Endothelial cell of umbilical vein (primary cell): ENCODE measurements at regions not wholly inside any gene's neighbourhood (a gene's known extent, or its start where the extent isn't known, plus 50 kb on each side); places are given as distances from the start of the nearest gene placed in this dataset.

Source experiments
- BruUV-seq: library from RNA; stranded (reverse); fragments of 400-500 nt; replicated peaks from 2 replicates; lab custom pipeline; 2021; lab: Mats Ljungman, UMichigan
- CTCF ChIA-PET: fragments of 300-600, 350-600 bp; sonication (Branson Sonifier 250); formaldehyde crosslinking; loops from one replicate; lab custom pipeline; 2021; ENCODE audit warnings: antibody characterized with exemption, inconsistent platforms; lab: Charles Lee
- POLR2A ChIA-PET: fragments of 300-600, 350-600 bp; sonication (Branson Sonifier 250); formaldehyde crosslinking; loops from one replicate; lab custom pipeline; 2021; ENCODE audit warnings: antibody characterized with exemption, inconsistent platforms; lab: Charles Lee
- DNase-seq: peaks from one replicate; pipeline ENCODE4 v3.0.0-alpha.2; 2011; ENCODE audit warnings: low read depth, low spot score
- FAIRE-seq: peaks from 2 replicates; lab custom pipeline; 2011; peaks lifted over from hg19 to GRCh38; lab: Jason Lieb, UNC
- H2AFZ ChIP-seq: 2 replicates; pipeline ENCODE4 v1.6.0; 2012; ENCODE audit warnings: low read depth, low read length, control low read depth, inconsistent platforms
- H3K27ac ChIP-seq: 2 replicates; pipeline ENCODE4 v1.5.1; 2011; ENCODE audit warnings: low read depth, mild to moderate bottlenecking, control low read depth, low read length, moderate library complexity; ENCODE audit not compliant: insufficient read depth
- H3K27me3 ChIP-seq, 2 experiments: 2 replicates each; pipeline versions ENCODE4 v1.6.0 to v1.6.1; 2011; ENCODE audit warnings: low read length in 2 of 2, mixed read lengths in 1 of 2; ENCODE audit not compliant: control insufficient read depth in 2 of 2, insufficient read depth in 2 of 2
- H3K36me3 ChIP-seq, 2 experiments: 2 replicates in 1 of 2; 3 replicates in 1 of 2; pipeline ENCODE4 v1.5.1; 2011; ENCODE audit warnings: low read length in 2 of 2, mild to moderate bottlenecking in 1 of 2, moderate library complexity in 1 of 2; ENCODE audit not compliant: control insufficient read depth in 2 of 2, insufficient read depth in 2 of 2; ENCODE audit errors: extremely low read depth in 1 of 2
- H3K4me1 ChIP-seq: 3 replicates; pipeline ENCODE4 v1.5.1; 2011; ENCODE audit warnings: mild to moderate bottlenecking, low read length; ENCODE audit not compliant: control insufficient read depth, insufficient read depth; ENCODE audit errors: extremely low read depth
- H3K4me2 ChIP-seq: 2 replicates; pipeline ENCODE4 v1.6.1; 2011; ENCODE audit warnings: low read length, control low read depth, mixed read lengths; ENCODE audit not compliant: insufficient read depth
- H3K4me3 ChIP-seq, 3 experiments: fragments of 200-600 bp in 1 of 3; sonication (generic), shearing (Covaris generic) in 1 of 3; replicated peaks in 1 of 3; 2 replicates each; pipeline ENCODE4 v1.5.1; 2011 to 2016; ENCODE audit warnings: control low read depth in 3 of 3, low read length in 3 of 3, mild to moderate bottlenecking in 2 of 3, inconsistent platforms in 1 of 3, low read depth in 1 of 3, moderate library complexity in 1 of 3; ENCODE audit not compliant: insufficient read depth in 1 of 3
- H3K79me2 ChIP-seq: 2 replicates; pipeline ENCODE4 v1.6.0; 2012; ENCODE audit warnings: low read length, inconsistent platforms; ENCODE audit not compliant: control insufficient read depth, insufficient read depth
- H3K9ac ChIP-seq: replicated peaks from 2 replicates; pipeline ENCODE3; 2011; ENCODE audit warnings: low read length, control low read depth; ENCODE audit not compliant: insufficient read depth; ENCODE audit errors: extremely low read depth
- H3K9me1 ChIP-seq: replicated peaks from 3 replicates; pipeline ENCODE4 v1.6.0; 2011; ENCODE audit warnings: mild to moderate bottlenecking, low read length; ENCODE audit not compliant: control insufficient read depth, insufficient read depth; ENCODE audit errors: extremely low read depth
- H3K9me3 ChIP-seq: replicated peaks from 2 replicates; pipeline ENCODE4 v1.5.1; 2012; ENCODE audit warnings: low read length, inconsistent platforms; ENCODE audit not compliant: control insufficient read depth, insufficient read depth
- H4K20me1 ChIP-seq: replicated peaks from 2 replicates; pipeline ENCODE3; 2011; ENCODE audit warnings: mild to moderate bottlenecking, low read length; ENCODE audit not compliant: control insufficient read depth, insufficient read depth; ENCODE audit errors: extremely low read depth
- EZH2 ChIP-seq: IDR thresholded peaks from 2 replicates; pipeline ENCODE4 v1.6.1; 2012; ENCODE audit warnings: borderline replicate concordance, low read depth, mild to moderate bottlenecking, moderate library complexity, low read length, inconsistent platforms; ENCODE audit not compliant: severe bottlenecking
- FOS ChIP-seq: IDR thresholded peaks from 2 replicates; pipeline ENCODE4 v1.6.1; 2011; ENCODE audit warnings: mild to moderate bottlenecking, low read length, moderate library complexity, borderline replicate concordance; ENCODE audit not compliant: insufficient read depth
- GATA2 ChIP-seq: IDR thresholded peaks from 2 replicates; pipeline ENCODE4 v1.7.0; 2011; ENCODE audit warnings: low read depth, mild to moderate bottlenecking, moderate library complexity, mixed read lengths, low read length; ENCODE audit not compliant: insufficient read length, insufficient read depth
- JUN ChIP-seq: IDR thresholded peaks from 2 replicates; pipeline ENCODE4 v1.6.1; 2011; ENCODE audit warnings: borderline replicate concordance, low read depth; ENCODE audit not compliant: insufficient read length, insufficient read depth
- MYC ChIP-seq: IDR thresholded peaks from one replicate; pipeline ENCODE4 v1.6.1; 2011; ENCODE audit warnings: mild to moderate bottlenecking, low read depth, low read length
- POLR2A ChIP-seq: IDR thresholded peaks from 2 replicates; pipeline ENCODE4 v1.6.1; 2012; ENCODE audit warnings: low read depth, mild to moderate bottlenecking, control low read depth, low read length
- dilution Hi-C: fragments of 300-500 bp; cut with MboI; formaldehyde crosslinking; loops from one replicate; pipeline ENCODE4 v1.15.0; 2019; ENCODE audit warnings: low sequenced_read_pairs; ENCODE audit not compliant: extremely low pct_ligation_motif_present
- intact Hi-C: fragments of 100-400 bp; cut with micrococcal nuclease; formaldehyde crosslinking; loops from one replicate; pipeline ENCODE4 v1.10.0; 2022

DNA sequence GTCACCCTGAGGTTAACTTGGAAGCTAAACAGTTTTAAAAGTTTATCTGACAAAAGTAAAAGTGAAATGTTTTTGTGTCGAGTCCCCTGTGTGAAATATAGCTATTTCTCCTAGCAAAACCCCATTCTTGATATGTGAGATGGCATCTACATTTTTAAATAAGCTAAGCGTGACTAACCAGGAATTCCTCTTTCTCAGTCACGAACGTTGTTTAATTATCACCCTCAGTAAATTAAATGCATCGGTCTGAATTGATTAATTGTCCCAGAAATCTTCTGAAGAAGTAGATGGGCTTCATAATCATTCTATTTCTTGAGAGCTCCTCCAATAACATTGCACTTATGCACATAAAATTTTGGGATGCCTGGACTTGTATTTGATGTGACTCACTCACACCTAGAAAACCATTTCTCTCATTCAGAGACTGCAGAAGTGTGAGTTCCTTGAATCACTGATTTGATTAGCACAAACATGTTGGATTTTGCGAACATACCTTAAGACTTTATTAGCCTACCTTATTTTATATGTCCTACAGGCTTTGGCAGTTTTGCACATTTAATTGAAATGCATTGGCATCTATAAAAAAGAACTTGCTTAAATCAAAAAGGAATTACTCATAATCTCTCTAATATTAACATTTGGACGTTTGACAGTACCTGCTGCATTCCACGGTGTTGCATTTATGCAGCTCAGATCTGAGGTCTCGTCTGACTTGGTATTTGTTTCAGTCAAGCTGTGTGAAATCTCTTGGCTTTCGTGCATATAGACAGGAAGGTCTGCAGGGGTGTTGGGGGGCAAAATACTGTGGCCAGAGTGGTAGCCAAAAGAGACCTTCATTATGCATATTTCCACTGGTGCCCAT lies 475.2 kb downstream of the EPHA4 start:
- ChIA-PET CTCF (interaction anchor here (0.7 kb wide), 1 partner anchor 62 kb away, joined by 3 read pairs; no protein-coding TSS in a partner anchor), POLR2A (no interaction called here)
- FAIRE-seq, result peak; percentile 46
- no peaks in the 10 kb centered on the region for H3K36me3 ChIP-seq
- H3K9ac ChIP-seq, result no peak overlapping the region
- no TSS peak for BruUV-seq
- DNase-seq, result peak; percentile 15
- no peaks in the 10 kb centered on the region for H4K20me1 ChIP-seq
- H3K4me3 ChIP-seq, result no peak overlapping the region
- intact Hi-C loops (no loop called here), dilution Hi-C loops (no loop called here)
- no peaks in the 10 kb centered on the region for H3K27me3 ChIP-seq
- no peaks in the 10 kb centered on the region for H3K9me3 ChIP-seq
- TF ChIP-seq POLR2A (no peak), FOS (peak; percentile 30)
- no peaks in the 10 kb centered on the region for H3K79me2 ChIP-seq
- peaks cover 22% of the 10 kb centered on the region for H3K4me1 ChIP-seq
- H2AFZ ChIP-seq, result no peak overlapping the region
- no peak overlapping the region for H3K4me2 ChIP-seq
- no peak overlapping the region for H3K27ac ChIP-seq
- no peaks in the 10 kb centered on the region for H3K9me1 ChIP-seq

DNA sequence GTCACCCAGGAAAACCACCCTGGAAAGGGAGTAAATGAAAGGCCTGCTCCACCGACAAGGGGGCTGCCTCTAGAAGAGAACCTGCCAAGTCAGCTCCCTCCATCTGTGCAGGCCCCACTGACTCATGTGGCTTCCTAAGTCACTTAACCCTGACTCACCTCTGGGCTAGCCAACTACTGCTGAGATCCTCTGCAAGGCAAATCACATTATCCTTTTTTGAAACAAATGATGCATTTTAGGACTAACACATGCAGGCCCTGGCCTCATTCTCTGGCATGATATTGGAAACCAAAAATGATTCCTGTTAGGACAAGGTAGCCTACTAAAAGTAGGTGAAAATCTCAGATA lies 474.6 kb downstream of the EPHA4 start:
- Histone ChIP-seq H2AFZ (no peak overlapping the region), H3K9me3 (no peaks in the 10 kb centered on the region), H3K9me1 (no peaks in the 10 kb centered on the region), H3K4me3 (no peak overlapping the region), H4K20me1 (no peaks in the 10 kb centered on the region), H3K36me3 (no peaks in the 10 kb centered on the region), H3K27me3 (no peaks in the 10 kb centered on the region), H3K79me2 (no peaks in the 10 kb centered on the region), H3K9ac (no peak overlapping the region), H3K4me2 (no peak overlapping the region), H3K4me1 (peaks cover 22% of the 10 kb centered on the region), H3K27ac (no peak overlapping the region)
- intact Hi-C loops, result no loop called here
- ChIA-PET CTCF (no interaction called here), POLR2A (no interaction called here)
- peak; percentile 36 for DNase-seq
- peak; percentile 4 for FAIRE-seq
- TF ChIP-seq FOS (peak; percentile 85), JUN (no peak), GATA2 (no peak), EZH2 (no peak), MYC (no peak)
- BruUV-seq, result no TSS peak
- dilution Hi-C loops, result no loop called here
